BLaER1 treated with 17β-estradiol and CSF1 and Interleukin-3, amounts not matched to agents 10 nM and 100 nM (cell line): ENCODE measurements at regions not wholly inside any gene's neighbourhood (a gene's known extent, or its start where the extent isn't known, plus 50 kb on each side); places are given as distances from the start of the nearest gene placed in this dataset.

Source experiments
- H3K27ac ChIP-seq, 11 experiments: shearing (Covaris generic); formaldehyde crosslinking; 2 replicates each; pipeline ENCODE4 v1.8.1; 2022
- H3K27me3 ChIP-seq, 11 experiments: shearing (Covaris generic); formaldehyde crosslinking; 2 replicates each; pipeline ENCODE4 v1.8.1; 2022
- H3K36me3 ChIP-seq, 11 experiments: shearing (Covaris generic); formaldehyde crosslinking; 2 replicates each; pipeline ENCODE4 v1.8.1; 2022
- H3K4me1 ChIP-seq, 10 experiments: shearing (Covaris generic); formaldehyde crosslinking; 2 replicates each; pipeline ENCODE4 v1.8.1; 2022
- H3K4me2 ChIP-seq, 11 experiments: shearing (Covaris generic); formaldehyde crosslinking; 2 replicates each; pipeline ENCODE4 v1.8.1; 2022
- H3K4me3 ChIP-seq, 10 experiments: shearing (Covaris generic); formaldehyde crosslinking; 2 replicates each; pipeline ENCODE4 v1.8.1; 2022
- H3K9ac ChIP-seq, 11 experiments: shearing (Covaris generic); formaldehyde crosslinking; 2 replicates each; pipeline ENCODE4 v1.8.1; 2022
- H3K9me3 ChIP-seq, 11 experiments: shearing (Covaris generic); formaldehyde crosslinking; replicated peaks in 1 of 11; 2 replicates each; pipeline ENCODE4 v1.8.1; 2022
- H4K20me1 ChIP-seq, 11 experiments: shearing (Covaris generic); formaldehyde crosslinking; 2 replicates each; pipeline ENCODE4 v1.8.1; 2022
- Cebpa-rat ChIP-seq, 11 experiments: shearing (Covaris generic); IDR thresholded peaks; 2 replicates each; pipeline ENCODE4 v1.8.1; 2022

DNA sequence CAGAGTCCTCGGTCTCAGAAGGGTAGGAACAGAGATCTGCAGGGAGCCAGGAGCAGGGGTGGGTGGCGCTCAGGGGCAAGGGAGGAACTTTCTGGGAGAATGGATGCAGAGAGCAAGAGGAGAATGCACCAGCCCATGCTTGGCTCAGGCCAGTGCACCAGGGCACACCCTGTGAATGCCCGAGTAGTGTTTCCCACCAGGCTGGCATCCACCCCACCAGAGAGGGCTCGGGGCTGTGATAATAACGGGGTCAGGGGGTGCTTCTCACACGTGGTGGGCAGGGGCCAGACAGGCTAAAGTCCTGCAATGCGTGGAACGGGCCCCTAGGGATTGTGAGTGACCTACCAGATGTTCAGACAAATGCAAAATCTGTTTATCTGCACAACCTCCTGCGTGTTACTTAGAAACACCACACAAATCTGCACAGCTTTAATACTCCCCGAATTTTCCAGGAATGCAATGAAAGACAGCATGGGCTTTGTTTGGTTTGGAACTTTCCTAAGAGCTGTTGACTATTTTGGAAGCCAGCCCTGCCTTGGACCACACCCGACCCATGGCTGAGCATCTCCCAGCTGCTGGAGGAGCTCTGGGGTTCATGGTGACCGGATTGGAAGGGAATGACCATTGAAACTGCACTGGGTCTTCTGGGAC, 368.3 kb downstream of the SHANK2 start:
- Histone ChIP-seq H4K20me1 (no peaks in the 10 kb centered on the region), H3K4me3 (no peak overlapping the region), H3K9me3 (peaks cover 0 to 5% (median 3%) of the 10 kb centered on the region in 11 experiments; a peak in 10 of 22 replicates), H3K27ac (no peak overlapping the region), H3K27me3 (0 out of 22 replicates have a peak, but pooled peaks cover 0 to 4% (median 0%) of the 10 kb centered on the region in 11 experiments), H3K36me3 (no peaks in the 10 kb centered on the region), H3K4me1 (peaks cover 12 to 19% (median 16%) of the 10 kb centered on the region in 10 experiments), H3K4me2 (no peak overlapping the region), H3K9ac (no peak overlapping the region)
- TF ChIP-seq Cebpa-rat (IDR thresholded peaks at IDR 0.05), result no peak

DNA sequence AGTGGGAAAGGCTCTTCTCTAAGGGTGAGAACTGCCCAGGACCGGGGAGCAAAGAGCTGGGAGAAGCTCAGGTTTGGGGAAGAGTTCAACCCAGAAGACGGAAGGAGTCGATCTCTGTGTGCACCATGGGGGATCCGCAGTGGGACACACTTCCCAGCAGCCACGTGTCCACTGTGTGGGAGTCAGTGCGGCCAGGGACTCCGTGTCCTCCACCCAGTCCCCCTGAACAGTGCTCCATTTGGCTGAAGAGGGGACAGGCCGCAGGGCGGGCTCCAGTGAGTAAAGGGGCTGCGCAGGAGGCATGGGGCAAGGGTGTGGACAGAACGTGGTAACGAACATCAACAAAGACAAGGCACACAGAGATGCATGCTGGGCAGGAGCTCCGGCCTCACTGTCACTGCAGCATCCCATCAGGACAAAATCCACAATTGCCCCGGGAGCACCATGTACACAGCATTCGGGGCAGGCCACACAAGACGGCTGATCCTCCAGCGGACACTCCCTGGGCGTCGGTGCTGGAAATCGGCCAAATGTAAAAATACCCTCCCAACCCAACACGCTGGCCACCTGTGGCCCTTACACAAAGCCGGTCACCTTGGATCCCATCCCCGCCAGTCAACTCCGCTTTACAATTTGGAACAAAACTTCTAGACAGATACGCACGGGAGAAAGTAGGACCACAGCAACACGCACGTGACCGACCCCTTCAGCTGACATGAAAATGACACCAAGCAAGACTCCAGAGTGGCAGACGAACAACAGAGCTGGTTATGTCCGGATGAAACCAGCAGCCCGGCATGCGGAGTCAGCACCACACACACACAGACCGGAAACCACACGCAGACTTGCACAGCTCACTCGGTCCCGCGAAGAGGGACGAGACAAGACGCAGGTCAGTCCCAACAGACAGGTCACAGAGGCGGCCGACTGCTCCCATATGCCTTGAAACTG, 366.8 kb downstream of the SHANK2 start:
- Histone ChIP-seq H3K36me3 (no peaks in the 10 kb centered on the region), H3K27me3 (0 out of 22 replicates have a peak, but pooled peaks cover 0 to 4% (median 0%) of the 10 kb centered on the region in 11 experiments), H3K9me3 (peaks cover 0 to 14% (median 11%) of the 10 kb centered on the region in 11 experiments; a peak in 14 of 22 replicates), H3K4me2 (no peak overlapping the region), H3K27ac (no peak overlapping the region), H3K9ac (no peak overlapping the region), H3K4me1 (peaks cover 12 to 19% (median 16%) of the 10 kb centered on the region in 10 experiments), H4K20me1 (no peaks in the 10 kb centered on the region), H3K4me3 (no peak overlapping the region)
- TF ChIP-seq Cebpa-rat (IDR thresholded peaks at IDR 0.05), result no peak

DNA sequence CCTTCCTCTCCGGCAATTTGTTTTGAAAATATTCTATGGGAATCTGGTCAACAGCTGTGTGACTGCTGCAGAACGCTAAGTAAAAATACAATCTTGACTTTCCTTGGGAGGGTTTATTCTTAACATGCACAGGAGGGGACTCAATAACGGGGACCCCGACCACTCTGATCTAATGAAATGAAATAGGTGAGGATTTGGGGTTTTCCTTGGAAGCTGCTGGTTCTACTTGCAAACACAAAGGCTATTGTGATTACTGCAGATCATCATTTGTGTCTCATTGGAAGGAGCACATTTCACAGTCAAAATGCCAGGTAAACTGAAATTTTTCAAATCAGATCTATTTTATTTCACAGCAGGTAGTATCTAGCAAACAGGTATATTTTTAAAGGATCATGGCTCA, 366.1 kb downstream of the SHANK2 start:
- no peak for TF ChIP-seq Cebpa-rat (IDR thresholded peaks at IDR 0.05)
- Histone ChIP-seq H3K4me1 (peaks cover 12 to 19% (median 16%) of the 10 kb centered on the region in 10 experiments), H3K27ac (no peak overlapping the region), H4K20me1 (no peaks in the 10 kb centered on the region), H3K36me3 (no peaks in the 10 kb centered on the region), H3K4me2 (no peak overlapping the region), H3K9me3 (peaks cover 0 to 14% (median 11%) of the 10 kb centered on the region in 11 experiments; a peak in 14 of 22 replicates), H3K4me3 (no peak overlapping the region), H3K9ac (no peak overlapping the region), H3K27me3 (0 out of 22 replicates have a peak, but pooled peaks cover 0 to 4% (median 0%) of the 10 kb centered on the region in 11 experiments)

DNA sequence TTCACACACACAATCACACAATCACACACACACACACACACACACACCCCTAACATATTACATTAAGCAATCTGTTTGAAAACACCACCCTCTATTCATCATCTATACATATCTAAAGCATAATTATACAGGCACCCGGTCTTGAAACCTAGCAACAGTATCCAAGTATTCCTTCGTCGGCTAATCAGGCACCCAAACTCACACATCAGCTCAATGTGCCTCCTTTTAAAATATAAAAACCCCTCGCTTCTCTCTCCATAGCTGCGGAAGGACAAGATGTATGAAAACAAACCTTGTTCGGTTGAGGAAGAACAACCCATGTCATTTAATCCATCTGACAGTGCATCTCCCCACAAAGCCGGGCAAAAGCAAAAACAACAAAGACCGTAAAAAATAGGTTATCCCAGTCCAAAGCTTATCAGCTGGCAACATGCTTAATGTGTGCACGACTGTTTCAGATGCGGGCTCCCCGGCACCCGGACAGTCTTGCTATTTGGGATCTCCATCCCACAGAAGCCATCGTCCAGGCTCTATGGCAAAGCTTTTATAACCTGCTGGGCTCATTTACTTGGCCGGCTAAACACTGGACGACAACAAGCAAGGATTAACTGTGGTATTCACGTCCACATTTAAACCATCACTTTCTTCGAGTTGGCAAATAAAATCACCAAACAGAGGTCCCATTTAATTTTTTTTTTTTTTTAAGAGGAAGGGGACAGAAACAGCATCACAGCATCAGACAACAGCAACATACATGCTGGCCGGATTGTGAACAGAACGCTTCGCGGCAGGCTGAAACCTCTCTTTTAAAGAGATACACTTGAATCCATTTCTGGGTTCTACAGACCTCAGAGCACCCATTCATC, 365.5 kb downstream of the SHANK2 start:
- Histone ChIP-seq H3K4me2 (peak overlapping the region in 8 of 11 experiments; percentile 38 to 73 (median 48); a peak in 8 of 22 replicates), H3K4me1 (peaks cover 13 to 25% (median 16%) of the 10 kb centered on the region in 10 experiments), H4K20me1 (no peaks in the 10 kb centered on the region), H3K27ac (no peak overlapping the region), H3K9ac (no peak overlapping the region), H3K36me3 (no peaks in the 10 kb centered on the region), H3K27me3 (0 out of 22 replicates have a peak, but pooled peaks cover 0 to 4% (median 0%) of the 10 kb centered on the region in 11 experiments), H3K9me3 (peaks cover 0 to 14% (median 11%) of the 10 kb centered on the region in 11 experiments; a peak in 14 of 22 replicates), H3K4me3 (no peak overlapping the region)
- TF ChIP-seq Cebpa-rat (IDR thresholded peaks at IDR 0.05), result no peak

DNA sequence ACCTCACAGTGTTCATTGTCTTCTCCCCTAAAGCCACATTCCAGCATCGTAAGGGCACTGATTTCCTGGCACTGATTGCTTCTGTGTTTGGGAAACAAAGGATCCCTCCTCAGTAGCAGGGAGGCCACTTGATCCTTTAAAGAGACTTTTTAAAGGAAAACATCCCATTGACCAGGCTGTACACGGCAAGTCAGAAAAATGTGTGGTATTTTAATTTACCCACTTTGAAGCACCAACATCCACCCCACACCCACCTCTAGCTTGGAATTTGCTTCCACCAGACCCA, 364.9 kb downstream of the SHANK2 start:
- H3K9ac ChIP-seq, result no peak overlapping the region
- no peaks in the 10 kb centered on the region for H3K36me3 ChIP-seq
- H3K4me1 ChIP-seq, result peaks cover 16 to 28% (median 20%) of the 10 kb centered on the region in 10 experiments
- TF ChIP-seq Cebpa-rat (IDR thresholded peaks at IDR 0.05), result no peak
- H3K4me3 ChIP-seq, result no peak overlapping the region
- 0 out of 22 replicates have a peak, but pooled peaks cover 0 to 4% (median 0%) of the 10 kb centered on the region in 11 experiments for H3K27me3 ChIP-seq
- H3K9me3 ChIP-seq, result peaks cover 0 to 14% (median 11%) of the 10 kb centered on the region in 11 experiments; a peak in 14 of 22 replicates
- no peak overlapping the region for H3K27ac ChIP-seq
- peak overlapping the region; percentile 38 to 73 (median 50) for H3K4me2 ChIP-seq
- no peaks in the 10 kb centered on the region for H4K20me1 ChIP-seq

DNA sequence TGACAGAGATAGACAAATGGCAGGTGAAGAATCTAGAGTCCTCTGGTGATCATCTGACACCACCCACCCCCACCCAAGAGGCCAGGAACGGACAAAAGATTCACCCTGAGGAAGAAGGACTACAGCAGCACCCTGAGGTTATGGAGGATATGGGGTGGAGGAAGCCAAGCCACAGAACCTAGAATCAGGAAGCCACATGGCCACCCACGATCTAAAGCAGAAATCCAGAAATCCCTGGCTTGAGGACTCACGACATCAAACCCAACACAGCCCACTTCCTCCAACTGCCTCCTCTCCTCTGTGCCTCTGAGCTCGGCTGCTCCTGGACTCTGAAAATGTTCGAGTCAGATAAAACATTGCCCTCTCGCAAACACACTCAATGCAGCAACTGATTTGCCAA, 364.3 kb downstream of the SHANK2 start:
- Histone ChIP-seq H3K36me3 (no peaks in the 10 kb centered on the region), H3K9me3 (peaks cover 0 to 14% (median 11%) of the 10 kb centered on the region in 11 experiments; a peak in 14 of 22 replicates), H3K27ac (no peak overlapping the region), H3K9ac (no peak overlapping the region), H3K4me1 (peaks cover 22 to 28% (median 24%) of the 10 kb centered on the region in 10 experiments), H3K27me3 (0 out of 22 replicates have a peak, but pooled peaks cover 0 to 1% (median 0%) of the 10 kb centered on the region in 11 experiments), H3K4me3 (no peak overlapping the region), H3K4me2 (peak overlapping the region; percentile 38 to 73 (median 50)), H4K20me1 (no peaks in the 10 kb centered on the region)
- no peak for TF ChIP-seq Cebpa-rat (IDR thresholded peaks at IDR 0.05)

DNA sequence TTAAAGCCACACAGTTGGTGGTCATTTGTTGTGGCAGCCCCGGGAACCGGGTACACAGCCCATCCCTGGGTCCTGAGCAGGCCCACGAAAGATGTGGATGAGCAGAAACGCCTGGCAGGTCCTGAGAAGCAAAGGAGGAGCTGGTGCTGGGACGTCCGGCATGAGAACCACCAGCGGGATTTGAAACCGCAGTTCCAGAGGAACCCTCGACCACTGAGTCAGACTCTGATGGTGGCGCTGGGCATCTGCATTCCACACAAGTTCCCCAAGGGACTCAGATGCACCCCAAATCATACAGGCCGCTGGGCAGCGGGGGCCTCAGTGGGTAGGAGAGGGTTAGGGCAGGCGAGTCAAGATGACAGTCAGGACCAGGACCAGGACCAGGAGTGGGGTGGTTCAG, 363.0 kb downstream of the SHANK2 start:
- Histone ChIP-seq H3K4me2 (no peak overlapping the region), H4K20me1 (no peaks in the 10 kb centered on the region), H3K36me3 (no peaks in the 10 kb centered on the region), H3K27ac (no peak overlapping the region), H3K4me3 (no peak overlapping the region), H3K9ac (no peak overlapping the region), H3K4me1 (peaks cover 22 to 31% (median 27%) of the 10 kb centered on the region in 10 experiments), H3K27me3 (no peaks in the 10 kb centered on the region), H3K9me3 (peaks cover 0 to 14% (median 11%) of the 10 kb centered on the region in 11 experiments; a peak in 14 of 22 replicates)
- no peak for TF ChIP-seq Cebpa-rat (IDR thresholded peaks at IDR 0.05)

DNA sequence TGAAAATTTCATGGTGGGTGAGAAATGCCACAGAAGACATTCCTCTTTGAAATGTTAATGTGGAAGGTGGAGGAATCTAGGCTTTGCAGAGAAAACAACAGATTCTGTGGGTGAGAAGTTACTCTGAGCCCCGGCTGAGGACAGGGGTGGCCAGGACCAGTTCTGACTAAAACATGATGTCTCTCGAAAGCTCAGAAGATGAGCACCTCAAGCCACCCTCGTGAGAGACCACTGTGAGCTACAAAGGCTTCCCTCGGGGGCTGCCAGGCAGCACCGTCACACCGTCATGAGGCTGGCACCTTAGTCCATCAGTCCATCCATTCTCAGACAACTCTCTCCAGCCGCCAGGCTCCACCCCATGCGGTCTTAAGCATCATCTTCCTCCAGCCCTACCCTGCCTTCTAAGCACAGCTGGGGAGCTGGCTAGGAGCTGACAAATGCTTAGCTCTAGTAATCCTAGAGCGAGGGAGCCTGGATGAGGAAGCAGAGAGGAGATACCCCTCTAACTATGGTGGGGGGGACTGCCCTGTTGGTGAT, 360.5 kb downstream of the SHANK2 start:
- peaks cover 22 to 31% (median 27%) of the 10 kb centered on the region in 10 experiments for H3K4me1 ChIP-seq
- H3K9ac ChIP-seq, result no peak overlapping the region
- H3K27me3 ChIP-seq, result no peaks in the 10 kb centered on the region
- H3K9me3 ChIP-seq, result peaks cover 8 to 25% (median 18%) of the 10 kb centered on the region in 11 experiments
- no peak for TF ChIP-seq Cebpa-rat (IDR thresholded peaks at IDR 0.05)
- no peak overlapping the region for H3K4me3 ChIP-seq
- peak overlapping the region in 9 of 11 experiments; percentile 46 to 73 (median 68); a peak in 11 of 22 replicates for H3K4me2 ChIP-seq
- no peak overlapping the region for H3K27ac ChIP-seq
- H4K20me1 ChIP-seq, result no peaks in the 10 kb centered on the region
- 0 out of 22 replicates have a peak, but pooled peaks cover 0 to 2% (median 0%) of the 10 kb centered on the region in 11 experiments for H3K36me3 ChIP-seq
